ENCODE measurements at regions not wholly inside any gene's neighbourhood (a gene's known extent, or its start where the extent isn't known, plus 50 kb on each side); places are given as distances from the start of the nearest gene placed in this dataset.

GRCh38 chr5:101585366-101585765 is 682.3 kb upstream of the ST8SIA4 start:
- no peak for TF ChIP-seq CTCF (IDR thresholded peaks at IDR 0.05)
- peaks cover 41% of the 10 kb centered on the region for H3K9me3 Mint-ChIP-seq
- no peaks in the 10 kb centered on the region for H3K4me1 Mint-ChIP-seq (ENCODE audit: low read depth)
- H3K4me3 Mint-ChIP-seq = no peak overlapping the region
- DNase-seq = no peak
- no peak overlapping the region for H3K27ac Mint-ChIP-seq
- H3K27me3 Mint-ChIP-seq (ENCODE audit: insufficient read depth) = no peaks in the 10 kb centered on the region
- H3K36me3 Mint-ChIP-seq (ENCODE audit: low read depth) = 0 out of 2 replicates have a peak, but pooled peaks cover 4% of the 10 kb centered on the region

- H3K27me3 Mint-ChIP-seq (ENCODE audit: insufficient read depth) = no peaks in the 10 kb centered on the region
- DNase-seq = no peak
- H3K9me3 Mint-ChIP-seq = peaks cover 34% of the 10 kb centered on the region
- no peak overlapping the region for H3K4me3 Mint-ChIP-seq
- no peak overlapping the region for H3K27ac Mint-ChIP-seq
- no peak for TF ChIP-seq CTCF (IDR thresholded peaks at IDR 0.05)
- H3K36me3 Mint-ChIP-seq (ENCODE audit: low read depth) = 0 out of 2 replicates have a peak, but pooled peaks cover 4% of the 10 kb centered on the region
- H3K4me1 Mint-ChIP-seq (ENCODE audit: low read depth) = no peaks in the 10 kb centered on the region
These were observed 677.5 kb upstream of the ST8SIA4 start for GRCh38 chr5:101580591-101580990.

GRCh38 chr5:101574017-101574416 is 670.9 kb upstream of the ST8SIA4 start:
- no peaks in the 10 kb centered on the region for H3K27me3 Mint-ChIP-seq (ENCODE audit: insufficient read depth)
- no peak overlapping the region for H3K27ac Mint-ChIP-seq
- H3K4me1 Mint-ChIP-seq (ENCODE audit: low read depth) = no peaks in the 10 kb centered on the region
- H3K36me3 Mint-ChIP-seq (ENCODE audit: low read depth) = no peaks in the 10 kb centered on the region
- H3K9me3 Mint-ChIP-seq = peaks cover 44% of the 10 kb centered on the region
- TF ChIP-seq CTCF (IDR thresholded peaks at IDR 0.05) = no peak
- H3K4me3 Mint-ChIP-seq = no peak overlapping the region
- DNase-seq = no peak

GRCh38 chr5:101561018-101561417 is 657.9 kb upstream of the ST8SIA4 start:
- Mint-ChIP-seq H3K27me3 (ENCODE audit: insufficient read depth) (no peaks in the 10 kb centered on the region), H3K4me3 (no peak overlapping the region), H3K36me3 (ENCODE audit: low read depth) (no peaks in the 10 kb centered on the region), H3K9me3 (peaks cover 48% of the 10 kb centered on the region), H3K4me1 (ENCODE audit: low read depth) (no peaks in the 10 kb centered on the region), H3K27ac (no peak overlapping the region)
- TF ChIP-seq CTCF (IDR thresholded peaks at IDR 0.05) = no peak
- no peak for DNase-seq

- Mint-ChIP-seq H3K36me3 (ENCODE audit: low read depth) (no peaks in the 10 kb centered on the region), H3K27me3 (ENCODE audit: insufficient read depth) (no peaks in the 10 kb centered on the region), H3K4me3 (no peak overlapping the region), H3K27ac (no peak overlapping the region), H3K4me1 (ENCODE audit: low read depth) (no peaks in the 10 kb centered on the region), H3K9me3 (peaks cover 3% of the 10 kb centered on the region; the same call in 1 of the 2 replicates)
- no peak for DNase-seq
- no peak for TF ChIP-seq CTCF (IDR thresholded peaks at IDR 0.05)
These were observed 640.7 kb upstream of the ST8SIA4 start for GRCh38 chr5:101543780-101544179.

GRCh38 chr5:101539315-101539714 is 636.2 kb upstream of the ST8SIA4 start:
- H3K4me3 Mint-ChIP-seq = no peak overlapping the region
- no peak overlapping the region for H3K27ac Mint-ChIP-seq
- no peak for TF ChIP-seq CTCF (IDR thresholded peaks at IDR 0.05)
- H3K9me3 Mint-ChIP-seq = peaks cover 30% of the 10 kb centered on the region
- no peaks in the 10 kb centered on the region for H3K36me3 Mint-ChIP-seq (ENCODE audit: low read depth)
- H3K4me1 Mint-ChIP-seq (ENCODE audit: low read depth) = no peaks in the 10 kb centered on the region
- DNase-seq = no peak
- H3K27me3 Mint-ChIP-seq (ENCODE audit: insufficient read depth) = no peaks in the 10 kb centered on the region
